Cerebellar cortex (tissue), 1 donor: ENCODE measurements at regions not wholly inside any gene's neighbourhood (a gene's known extent, or its start where the extent isn't known, plus 50 kb on each side); places are given as distances from the start of the nearest gene placed in this dataset.
A peak's percentile ranks its signal among the peaks of the same experiment; 100 is the strongest.

Experiments
- DNase-seq: peaks from one replicate; pipeline ENCODE4 v3.0.0-alpha.2; 2015; ENCODE audit warnings: low spot score

DNA sequence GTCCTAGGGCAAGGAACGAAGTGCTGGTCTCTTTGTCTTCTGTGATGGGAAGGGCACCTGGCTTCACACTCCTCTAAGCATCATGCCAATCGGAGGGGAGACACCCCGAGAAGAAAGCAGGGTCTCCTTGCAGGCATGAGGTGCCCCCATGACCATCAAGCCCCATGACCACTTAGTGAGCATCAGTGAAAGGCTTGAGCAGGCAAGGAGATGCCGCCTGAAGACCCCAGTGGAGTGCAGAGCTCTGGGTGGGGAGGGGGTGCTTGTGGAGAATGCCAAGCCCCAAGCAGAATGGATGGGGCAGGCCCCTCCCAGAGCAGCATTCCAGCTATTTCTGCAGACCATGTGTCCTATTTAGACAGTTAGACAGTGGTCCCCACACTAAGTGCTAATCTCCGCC lies 232.7 kb upstream of the TNRC6C start:
- DNase-seq = no peak

DNA sequence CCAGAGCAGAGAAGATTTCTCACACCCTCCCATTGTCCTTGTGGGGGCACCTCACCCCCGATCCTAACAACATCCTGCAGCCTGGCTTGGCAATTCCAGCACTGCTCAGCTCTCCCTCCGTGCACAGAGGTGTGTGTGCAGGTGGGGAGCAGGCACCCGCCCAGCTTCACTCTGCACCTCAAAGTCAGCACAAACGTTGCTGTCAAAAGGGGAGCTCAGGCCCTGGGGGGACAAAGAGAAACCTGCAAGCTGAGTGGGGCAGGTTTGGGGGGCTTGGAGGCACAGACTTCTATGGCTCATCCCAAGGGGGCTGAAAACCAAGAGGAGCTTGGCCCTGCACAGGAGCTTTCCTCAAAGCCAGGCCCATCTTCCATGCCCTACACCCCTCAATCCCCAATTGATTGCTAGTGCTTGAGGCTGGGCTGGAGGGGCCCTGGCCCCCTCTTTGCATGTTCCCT lies 231.9 kb upstream of the TNRC6C start:
- no peak for DNase-seq

DNA sequence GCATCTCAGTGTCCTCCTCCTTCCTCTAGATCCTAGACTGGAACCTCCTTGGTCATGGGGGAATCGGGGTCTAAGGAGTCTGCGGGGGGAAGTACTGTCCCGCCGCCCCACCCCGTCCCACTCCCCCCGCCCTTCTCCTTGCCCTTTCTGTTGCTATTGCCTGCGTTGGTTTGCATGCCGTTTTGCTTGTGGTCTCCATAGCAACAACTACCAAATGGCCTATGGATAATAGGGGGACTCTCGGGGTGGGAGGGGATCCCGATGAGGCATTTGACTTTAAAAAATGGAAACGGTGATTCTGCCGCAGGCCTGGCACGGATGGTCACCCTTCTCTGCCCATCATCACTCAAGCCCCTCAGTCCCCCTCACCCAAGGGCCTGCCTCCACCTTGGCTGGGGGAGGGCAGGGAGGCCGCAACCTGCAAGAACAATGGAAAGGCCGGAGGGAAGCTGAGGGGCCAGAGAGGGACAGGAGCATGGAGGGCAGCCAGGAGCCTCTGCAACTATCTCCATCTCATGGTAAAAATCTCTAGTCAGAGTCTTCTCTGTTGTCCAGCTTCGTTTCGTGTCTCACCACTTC lies 231.4 kb upstream of the TNRC6C start:
- DNase-seq = no peak

DNA sequence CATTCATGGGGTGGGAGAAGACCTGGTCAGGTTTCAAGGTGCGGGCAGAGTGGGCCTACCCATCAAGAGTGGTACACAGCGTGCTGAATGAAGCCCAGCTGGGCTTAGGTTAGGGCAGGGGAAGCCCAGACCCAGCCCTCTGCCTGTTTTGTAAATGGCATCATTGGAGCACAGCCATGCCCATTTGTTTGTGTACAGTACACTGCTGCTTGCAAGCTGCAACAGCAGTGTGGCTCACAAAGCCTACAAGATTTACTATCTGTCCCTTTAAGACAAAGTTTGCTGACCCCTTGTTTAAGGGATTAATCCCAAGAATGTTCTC lies 230.1 kb upstream of the TNRC6C start:
- no peak for DNase-seq

DNA sequence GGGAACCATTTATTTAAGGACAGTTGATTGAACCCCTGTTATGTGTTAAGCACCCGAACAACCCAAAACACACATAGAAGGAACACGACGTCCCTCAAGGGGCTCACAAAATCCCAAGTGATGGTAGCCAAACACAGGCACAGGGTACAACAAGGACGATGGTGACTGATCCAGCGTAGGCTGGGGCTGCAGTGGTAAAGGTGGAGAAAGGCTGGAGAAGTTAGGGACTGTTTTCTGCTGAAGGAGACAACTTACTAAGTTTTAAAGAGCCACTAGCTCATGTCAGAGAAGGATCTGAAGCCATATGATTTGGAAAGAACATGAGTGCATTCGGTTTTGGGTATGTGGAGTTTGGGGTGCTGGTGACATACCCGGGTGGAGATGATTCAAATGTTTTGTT lies 229.6 kb upstream of the TNRC6C start:
- DNase-seq = no peak

DNA sequence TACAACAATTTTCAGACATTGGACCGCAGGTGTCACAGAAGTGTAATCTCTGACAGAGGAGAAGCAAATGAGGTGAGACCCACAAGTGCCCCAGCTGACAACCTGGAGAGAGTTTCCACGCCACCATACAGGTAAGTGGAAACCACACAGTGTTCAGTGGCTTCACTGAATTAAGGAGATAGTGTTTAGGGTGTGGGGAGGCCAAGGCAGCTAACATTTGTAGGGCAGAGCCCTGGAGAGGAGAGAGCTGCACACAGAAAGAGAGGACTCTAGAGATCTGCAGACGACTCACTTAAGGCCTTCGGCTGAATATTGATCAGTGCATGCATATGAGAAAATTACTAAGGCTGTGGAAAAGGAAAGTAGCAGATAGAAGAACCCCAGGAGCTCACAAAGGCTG lies 228.9 kb upstream of the TNRC6C start:
- DNase-seq = no peak

DNA sequence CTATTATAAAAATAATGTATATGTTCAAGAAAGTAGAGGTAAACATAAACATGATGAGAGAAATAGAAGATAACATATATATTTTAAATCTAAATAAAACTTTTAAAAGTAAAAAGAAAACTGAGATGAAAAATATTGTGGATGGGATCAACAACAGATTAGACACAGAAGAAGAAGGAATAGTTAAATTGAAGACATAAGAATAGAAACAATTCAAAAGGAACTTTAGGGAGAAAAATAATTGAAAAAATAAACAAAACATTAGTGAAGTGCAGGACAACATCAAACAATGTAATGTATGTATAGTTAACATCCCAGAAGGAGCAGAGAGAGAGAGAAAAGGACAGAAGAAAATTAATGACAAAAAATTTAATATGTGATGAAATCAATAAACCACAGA lies 228.1 kb upstream of the TNRC6C start:
- DNase-seq = no peak

DNA sequence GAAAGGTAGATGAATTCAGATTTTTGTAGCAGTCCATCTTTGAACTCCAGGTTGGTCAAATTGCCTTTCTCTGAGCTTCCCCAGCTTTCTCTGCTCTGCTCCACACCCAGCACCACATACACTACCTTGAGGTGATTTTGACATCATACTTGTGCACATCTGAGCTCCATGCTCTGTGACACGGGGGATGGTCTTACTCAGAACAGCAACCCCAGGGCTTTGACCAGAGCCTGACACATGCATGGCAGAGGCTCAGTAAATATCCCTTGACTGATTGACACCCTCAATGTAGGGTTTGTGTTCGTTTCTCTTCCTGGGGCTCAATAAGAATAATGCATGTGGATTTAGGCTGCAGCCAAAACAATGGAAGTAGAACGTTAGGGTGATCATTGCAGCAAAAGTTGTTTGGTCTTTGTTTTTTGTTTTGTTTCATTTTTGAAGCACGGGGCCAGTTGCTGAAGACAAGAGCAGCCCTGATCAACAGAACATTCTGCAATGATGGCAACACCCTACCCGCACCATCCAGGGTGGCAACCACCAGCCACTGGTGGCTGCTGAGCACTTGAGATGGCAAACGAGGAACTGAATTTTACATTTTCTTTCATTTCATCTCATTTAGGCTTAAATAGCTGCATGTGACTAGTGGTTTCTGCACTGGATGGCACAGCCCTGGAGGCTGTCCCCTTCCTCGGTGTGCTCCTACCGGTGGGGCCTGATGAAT lies 224.8 kb upstream of the TNRC6C start:
- no peak for DNase-seq

DNA sequence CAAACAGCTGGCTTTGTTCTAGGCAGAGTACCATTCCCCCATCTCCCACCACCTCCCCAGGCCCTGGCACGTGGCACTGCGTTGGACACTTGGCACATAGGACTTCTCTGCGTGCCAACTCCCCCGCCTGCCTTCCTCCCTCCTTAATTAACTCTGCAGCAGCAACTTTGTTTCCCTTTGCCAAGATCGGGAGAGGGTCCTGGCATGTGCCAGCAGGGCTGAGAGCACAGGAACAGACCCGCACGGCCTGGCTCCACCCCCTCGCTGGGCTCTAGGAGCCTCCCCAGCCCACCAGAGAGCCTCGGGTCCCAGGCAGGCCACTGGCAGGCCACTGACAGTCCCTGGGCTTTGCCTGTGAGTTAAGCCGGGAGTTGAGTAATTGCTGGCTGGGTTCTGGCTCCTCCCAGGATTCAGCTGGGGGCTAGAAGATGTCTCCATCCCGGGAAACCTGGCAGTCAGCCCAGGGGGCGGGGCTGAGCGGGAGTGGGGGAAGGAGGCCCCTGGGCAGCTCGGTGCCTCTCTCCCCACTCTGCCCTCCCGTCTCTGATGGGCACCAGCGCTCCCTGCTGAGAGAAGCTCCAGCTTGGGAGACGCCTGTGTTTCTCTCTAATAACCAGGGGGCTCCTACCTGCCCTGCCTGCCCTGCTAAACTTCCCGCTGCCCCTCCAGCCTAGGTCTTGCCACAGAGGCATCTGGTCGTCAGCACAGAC lies 224.0 kb upstream of the TNRC6C start:
- DNase-seq = peak; percentile 61

DNA sequence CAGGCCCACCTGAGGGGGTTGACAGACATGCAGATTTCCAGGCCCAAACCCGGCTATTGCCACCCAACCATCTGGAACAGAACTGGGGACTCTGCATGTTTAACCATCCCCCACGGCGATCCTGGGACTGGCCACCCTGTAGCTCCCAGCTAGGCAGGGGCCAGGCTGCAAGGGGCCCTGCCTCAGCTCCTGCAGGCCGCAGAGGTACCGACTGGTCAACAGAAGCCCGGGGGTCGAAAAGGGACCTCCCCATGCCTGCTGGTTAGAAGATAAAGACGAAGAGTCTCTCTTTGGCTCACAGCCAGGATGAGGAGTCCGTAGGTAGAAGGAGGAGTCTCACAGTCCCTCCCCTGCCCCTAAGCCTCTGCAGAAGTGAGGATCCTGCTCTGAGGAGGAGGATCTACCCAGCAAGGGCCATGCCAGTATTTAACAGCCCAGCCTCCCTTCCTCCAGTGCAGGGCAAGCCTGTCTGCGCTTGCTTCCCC lies 223.4 kb upstream of the TNRC6C start:
- no peak for DNase-seq

DNA sequence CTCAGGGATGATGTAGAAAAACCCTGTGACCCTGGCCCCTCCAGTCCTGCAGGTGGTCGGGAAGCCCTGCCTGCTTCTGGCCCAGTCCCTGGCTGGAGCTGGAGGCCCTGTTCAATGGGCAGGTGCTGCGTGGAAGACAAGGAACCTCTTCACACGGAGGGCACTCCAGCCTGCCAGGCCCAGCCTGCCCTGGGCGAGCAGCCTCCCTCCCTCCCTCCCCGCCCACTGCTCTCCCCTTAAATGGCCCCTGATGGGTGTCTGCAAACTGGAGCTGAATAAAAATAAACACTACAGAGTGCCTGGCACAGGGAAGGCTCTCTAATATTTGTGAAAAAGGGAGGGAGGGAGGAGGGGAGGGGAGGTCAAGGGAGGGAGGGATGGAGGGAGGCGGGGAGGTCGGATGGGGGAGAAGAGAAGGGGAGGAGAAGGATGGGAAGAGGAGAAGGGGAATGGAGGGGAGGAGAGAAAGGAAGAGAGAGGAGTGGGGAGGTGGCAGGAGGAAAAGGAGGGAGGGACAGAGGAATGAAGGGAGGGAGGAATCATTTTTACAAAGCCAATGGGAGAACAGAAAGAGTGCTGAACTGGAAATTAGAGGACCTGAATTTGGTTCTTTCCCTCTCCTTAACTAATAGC lies 222.8 kb upstream of the TNRC6C start:
- DNase-seq = peak; percentile 85

DNA sequence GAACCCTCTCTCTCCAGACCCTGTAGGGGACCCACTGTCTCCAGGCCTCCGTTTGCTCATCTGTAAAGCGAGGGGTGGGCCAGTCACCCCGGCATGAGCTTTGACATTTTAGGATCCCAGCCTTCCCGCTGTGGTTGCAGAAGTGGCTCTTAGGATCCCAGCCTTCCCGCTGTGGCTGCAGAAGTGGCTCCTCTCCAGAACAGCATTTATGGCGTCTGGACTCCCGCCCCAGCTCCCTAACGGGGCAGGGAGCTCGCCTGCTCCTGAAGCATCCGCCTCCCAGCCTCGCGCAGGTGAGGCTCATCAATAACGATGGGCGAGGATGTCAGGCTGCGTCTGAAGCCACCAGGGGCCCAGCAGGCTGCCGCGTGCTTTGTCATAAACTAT lies 222.3 kb upstream of the TNRC6C start:
- DNase-seq = peak; percentile 71

DNA sequence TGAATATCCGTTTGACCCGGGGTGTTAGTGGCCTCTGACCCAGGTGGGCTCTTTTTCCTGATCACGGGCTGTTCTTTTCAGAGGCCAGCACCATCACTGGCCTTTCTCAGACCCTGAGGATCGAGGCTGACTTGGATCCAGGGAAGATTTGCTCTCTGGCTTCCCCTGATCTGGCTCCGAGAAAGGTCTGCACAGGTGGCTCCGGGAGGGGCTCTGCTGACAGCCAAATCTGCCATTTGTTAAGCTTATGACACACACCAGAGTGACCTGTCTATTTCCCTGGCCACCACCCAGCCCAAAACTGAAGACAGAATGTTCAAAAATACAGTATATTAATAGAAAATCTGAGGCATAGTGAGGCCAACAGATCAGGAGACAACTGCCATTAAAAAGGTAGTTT lies 221.8 kb upstream of the TNRC6C start:
- peak; percentile 98 for DNase-seq

DNA sequence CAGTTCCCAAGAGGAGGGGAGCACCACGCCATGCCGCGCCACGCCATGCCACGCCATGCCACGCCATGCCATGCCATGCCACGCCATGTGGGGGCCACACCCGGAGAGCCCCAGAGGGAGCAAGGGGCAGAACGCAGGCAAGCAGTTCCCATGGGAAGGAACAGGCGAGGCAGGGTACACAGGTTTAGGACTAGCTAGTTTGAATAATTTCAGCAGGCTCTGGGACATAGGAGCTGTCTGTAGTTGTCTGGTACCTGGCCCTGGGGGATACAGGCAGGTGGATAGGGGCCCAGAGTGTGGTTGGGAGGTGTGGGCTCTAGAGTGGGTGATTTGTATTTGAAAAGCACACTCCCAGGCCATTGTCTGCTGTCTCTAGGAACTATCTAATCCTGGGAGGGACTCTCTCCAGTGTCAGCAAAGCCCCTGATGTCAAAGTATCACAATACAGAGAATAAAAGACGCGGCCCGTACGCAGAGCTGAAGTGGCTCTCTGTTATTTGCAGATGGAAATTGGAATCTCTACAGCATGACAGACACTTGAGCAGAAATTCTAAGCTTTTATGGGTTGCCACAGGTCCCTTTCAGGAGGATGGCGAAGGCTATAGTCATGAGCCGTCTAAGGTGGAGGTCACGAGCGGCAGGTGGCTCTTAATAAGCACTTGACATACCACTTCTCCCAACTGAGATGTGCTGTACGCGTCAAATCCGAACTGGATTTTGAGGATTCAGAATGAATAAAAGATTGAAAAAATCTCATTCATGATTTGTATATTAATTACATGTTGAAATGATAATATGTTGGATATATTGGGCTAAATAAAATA lies 220.8 kb upstream of the TNRC6C start:
- DNase-seq = no peak

DNA sequence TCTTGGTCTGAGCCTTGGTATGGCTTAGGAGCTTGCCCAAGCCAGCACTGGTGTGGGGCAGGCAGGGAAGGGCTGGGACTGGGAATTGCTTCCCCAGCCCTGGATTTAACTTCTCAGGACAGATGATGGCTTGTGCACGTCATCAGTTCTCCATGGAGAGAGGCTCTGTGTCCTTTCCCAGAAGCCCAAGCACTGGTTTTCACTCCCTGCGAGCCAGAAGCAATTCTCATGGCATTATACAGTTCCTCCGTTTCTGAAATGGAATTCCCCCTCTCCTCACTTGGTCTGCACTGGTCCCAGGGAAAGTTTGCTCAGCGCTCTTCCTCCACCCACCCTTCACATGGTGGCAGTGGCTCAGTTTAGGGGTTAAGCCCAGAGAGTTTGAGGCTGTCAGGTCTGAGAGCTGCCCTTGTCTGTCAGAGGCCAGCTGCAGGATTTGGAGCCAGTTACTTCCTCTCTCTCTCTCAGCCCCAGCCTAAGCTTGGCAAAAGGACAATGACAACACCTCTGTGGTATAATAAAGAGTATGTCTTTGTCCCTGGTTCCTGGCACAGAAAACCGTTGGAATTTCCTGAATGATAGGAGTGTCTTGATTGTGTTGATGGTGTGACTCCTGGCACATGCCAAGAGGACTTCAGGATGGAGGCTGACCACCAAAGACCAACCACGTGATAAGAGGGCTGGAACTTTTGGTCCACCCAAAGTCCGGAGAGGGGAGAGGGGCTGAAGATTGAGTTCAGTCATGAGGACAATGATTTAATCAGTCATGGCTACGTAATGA lies 219.6 kb upstream of the TNRC6C start:
- no peak for DNase-seq

DNA sequence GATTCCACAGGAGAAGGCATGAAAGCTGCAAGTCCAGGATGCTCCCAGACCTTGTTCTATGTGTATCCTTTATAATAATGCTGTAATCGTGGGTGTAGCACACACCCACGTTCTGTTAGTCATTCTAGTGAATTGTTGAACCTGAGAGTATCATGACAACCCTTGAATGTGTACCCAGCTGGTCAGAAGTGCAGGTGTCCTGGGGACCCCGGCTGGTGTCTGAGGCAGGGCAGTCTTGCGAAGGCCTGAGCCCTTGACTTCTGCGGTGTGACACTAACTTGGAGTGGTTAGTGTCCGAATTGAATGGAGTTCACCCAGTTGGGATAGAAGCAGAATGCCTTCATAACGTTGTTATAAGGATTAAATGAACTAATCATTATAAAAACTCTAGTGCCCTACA lies 218.0 kb upstream of the TNRC6C start:
- no peak for DNase-seq

DNA sequence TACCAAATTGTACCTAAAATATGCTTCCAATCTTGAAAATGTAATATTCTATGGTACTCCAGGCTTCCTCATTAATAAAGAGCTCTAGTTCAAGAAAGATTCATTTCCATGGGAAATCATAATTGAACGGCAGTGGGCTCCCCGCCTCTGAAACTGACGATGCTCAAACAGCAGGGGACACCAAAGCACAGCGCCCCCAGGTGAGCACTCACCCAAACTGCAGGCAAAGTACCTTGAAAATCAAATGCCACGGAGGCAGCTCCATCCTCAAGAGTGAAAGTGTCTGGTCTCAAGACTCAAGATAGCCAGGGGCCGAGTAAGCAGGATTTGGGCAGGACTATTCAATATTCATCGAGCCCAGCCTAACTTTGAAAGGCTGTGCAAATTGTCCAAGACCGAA lies 217.4 kb upstream of the TNRC6C start:
- DNase-seq = no peak

DNA sequence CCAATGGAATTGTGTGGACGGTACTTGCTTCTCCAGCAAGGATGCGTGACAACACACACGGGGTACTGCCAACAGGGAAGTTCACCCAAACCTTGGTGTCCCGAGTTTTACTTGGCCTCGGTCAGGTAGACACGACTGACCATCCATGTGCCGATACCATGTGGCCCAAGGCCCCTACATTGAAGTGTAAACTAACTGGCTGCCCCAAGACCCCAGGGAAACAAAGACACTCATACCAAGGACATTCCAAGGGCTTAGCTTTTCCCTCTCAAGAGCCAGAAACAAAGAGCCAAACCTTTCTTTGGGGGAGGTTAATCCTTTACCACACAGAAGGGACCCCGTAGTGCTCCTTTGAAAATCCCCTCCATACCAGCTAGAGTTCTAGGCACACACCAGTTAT lies 215.9 kb upstream of the TNRC6C start:
- DNase-seq = no peak

DNA sequence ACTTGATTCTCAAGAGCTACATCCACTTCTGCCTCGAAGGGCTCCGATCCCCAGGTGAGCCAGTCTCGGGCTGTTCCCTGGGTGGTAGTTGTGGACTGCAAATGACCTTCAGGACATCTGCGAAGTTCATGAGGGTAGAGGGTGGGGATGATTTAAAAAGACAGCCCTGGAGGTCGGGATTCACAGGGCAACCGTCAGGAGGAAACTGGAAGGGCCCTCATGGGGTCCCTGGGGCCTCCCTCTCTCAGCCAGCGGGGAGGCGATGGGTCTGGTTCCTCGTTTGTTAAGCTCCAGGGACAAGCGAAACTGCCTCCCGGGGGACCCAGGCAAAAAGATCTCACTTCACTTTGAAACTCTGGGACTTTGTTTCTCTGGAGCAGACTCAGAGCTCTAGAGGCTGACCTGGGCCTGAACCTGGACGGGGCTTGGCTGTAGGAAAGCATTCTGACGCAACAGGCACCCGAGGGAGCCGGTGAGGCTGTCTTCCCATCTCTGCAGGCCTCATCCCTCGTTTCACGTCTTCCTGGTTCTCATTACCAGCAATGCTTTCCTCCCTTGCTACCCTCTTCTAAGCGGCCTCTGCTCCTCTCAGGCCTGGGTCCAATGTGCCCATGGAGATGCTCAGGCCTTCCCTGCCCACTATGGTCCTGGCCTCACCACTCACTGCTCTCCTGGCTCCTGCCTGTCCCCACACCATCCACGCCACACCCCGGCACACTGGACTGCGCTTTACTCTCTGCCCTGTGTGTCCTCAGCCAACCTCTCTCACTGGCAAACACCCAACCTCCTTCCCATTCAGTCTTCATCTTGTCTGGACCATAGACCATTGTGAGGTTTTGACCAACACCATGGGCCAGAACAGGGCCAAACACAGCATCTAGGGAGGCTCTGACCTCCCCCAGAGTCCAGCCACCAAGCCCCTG lies 214.2 kb upstream of the TNRC6C start:
- no peak for DNase-seq

DNA sequence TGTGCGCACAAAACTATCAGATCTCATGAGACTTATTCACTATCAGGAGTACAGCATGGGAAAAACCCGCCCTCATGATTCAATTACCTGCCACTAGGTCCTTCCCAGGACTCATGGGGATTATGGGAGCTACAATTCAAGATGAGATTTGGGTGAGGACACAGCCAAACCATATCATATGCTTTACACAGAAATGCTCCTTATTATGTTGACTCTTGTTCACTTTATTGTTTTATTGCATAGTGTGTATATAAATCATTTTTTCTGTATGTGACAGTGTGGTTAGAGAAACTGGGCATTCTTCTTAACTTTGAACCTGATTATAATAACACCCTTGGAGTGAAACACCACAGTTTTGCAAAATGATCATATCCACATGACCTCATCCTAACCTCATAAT lies 212.8 kb upstream of the TNRC6C start:
- DNase-seq = no peak
